Activated B cell treated with CpG ODN at 0.5 μM for 24 hours (primary cell): ENCODE measurements at regions not wholly inside any gene's neighbourhood (a gene's known extent, or its start where the extent isn't known, plus 50 kb on each side); places are given as distances from the start of the nearest gene placed in this dataset.

Experiments
- ATAC-seq: fragments of 200-7000 bp; cut with Tn5 transposase; one replicate; pipeline ENCODE4 v1.10.0; 2021; ENCODE audit warnings: low read depth, mild to moderate bottlenecking, moderate library complexity
- CTCF ChIA-PET: fragments of 350-600 bp; sonication (Branson Sonifier 250); formaldehyde crosslinking; loops from one replicate; lab custom pipeline; 2021; ENCODE audit warnings: antibody characterized with exemption; lab: Charles Lee
- POLR2A ChIA-PET: fragments of 350-600 bp; sonication (Branson Sonifier 250); formaldehyde crosslinking; loops from one replicate; lab custom pipeline; 2021; ENCODE audit warnings: antibody characterized with exemption; lab: Charles Lee
- DNase-seq: peaks from one replicate; pipeline ENCODE4 v3.0.0; 2022
- H3K27ac Mint-ChIP-seq: one replicate; pipeline ENCODE4 v1.8.0; 2020; ENCODE audit warnings: mixed read lengths
- H3K27me3 Mint-ChIP-seq: one replicate; pipeline ENCODE4 v1.8.0; 2021; ENCODE audit warnings: mixed read lengths
- H3K36me3 Mint-ChIP-seq: one replicate; pipeline ENCODE4 v1.8.0; 2021; ENCODE audit warnings: low read depth, mixed read lengths
- H3K4me1 Mint-ChIP-seq: one replicate; pipeline ENCODE4 v1.8.0; 2021; ENCODE audit warnings: mixed read lengths
- H3K4me3 Mint-ChIP-seq: one replicate; pipeline ENCODE4 v1.8.0; 2020; ENCODE audit warnings: mild to moderate bottlenecking, mixed read lengths
- H3K9me3 Mint-ChIP-seq: one replicate; pipeline ENCODE4 v1.8.0; 2020; ENCODE audit warnings: mixed read lengths
- intact Hi-C: fragments of 100-400 bp; cut with micrococcal nuclease; formaldehyde crosslinking; loops from one replicate; pipeline ENCODE4 v1.15.1; 2024
- TF ChIP-seq, protein P1 (sequence below): fragments of 200-600 bp; IDR thresholded peaks from one replicate; pipeline ENCODE4 v1.8.0; 2022; ENCODE audit warnings: antibody characterized with exemption, mild to moderate bottlenecking

DNA sequence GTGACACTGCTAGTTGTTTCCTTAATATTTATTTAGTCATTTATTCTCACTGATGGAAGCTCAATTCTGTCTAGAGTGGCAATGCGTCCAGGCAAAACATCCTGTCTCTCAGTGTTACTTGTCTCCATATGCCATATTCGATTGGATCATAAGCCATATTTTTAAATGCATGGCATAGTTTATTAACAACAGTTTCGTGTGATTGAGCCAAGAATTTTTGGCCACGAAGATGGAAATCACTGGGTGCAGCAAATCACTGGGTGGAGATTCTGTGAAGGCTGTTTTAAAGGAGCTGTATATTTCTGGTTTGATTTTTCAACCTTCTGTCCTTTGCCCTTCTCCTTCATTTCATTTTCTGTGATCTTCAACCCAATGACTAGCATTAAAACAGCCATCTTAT lies 205.2 kb downstream of the JRKL start:
- DNase-seq (no peak), ATAC-seq (no peak)
- Mint-ChIP-seq H3K27me3 (no peaks in the 10 kb centered on the region), H3K36me3 (no peaks in the 10 kb centered on the region), H3K4me1 (no peaks in the 10 kb centered on the region), H3K27ac (no peak overlapping the region), H3K9me3 (no peaks in the 10 kb centered on the region), H3K4me3 (no peak overlapping the region)
- CTCF ChIA-PET = no interaction called here
- POLR2A ChIA-PET = no interaction called here
- TF ChIP-seq, protein P1, sequence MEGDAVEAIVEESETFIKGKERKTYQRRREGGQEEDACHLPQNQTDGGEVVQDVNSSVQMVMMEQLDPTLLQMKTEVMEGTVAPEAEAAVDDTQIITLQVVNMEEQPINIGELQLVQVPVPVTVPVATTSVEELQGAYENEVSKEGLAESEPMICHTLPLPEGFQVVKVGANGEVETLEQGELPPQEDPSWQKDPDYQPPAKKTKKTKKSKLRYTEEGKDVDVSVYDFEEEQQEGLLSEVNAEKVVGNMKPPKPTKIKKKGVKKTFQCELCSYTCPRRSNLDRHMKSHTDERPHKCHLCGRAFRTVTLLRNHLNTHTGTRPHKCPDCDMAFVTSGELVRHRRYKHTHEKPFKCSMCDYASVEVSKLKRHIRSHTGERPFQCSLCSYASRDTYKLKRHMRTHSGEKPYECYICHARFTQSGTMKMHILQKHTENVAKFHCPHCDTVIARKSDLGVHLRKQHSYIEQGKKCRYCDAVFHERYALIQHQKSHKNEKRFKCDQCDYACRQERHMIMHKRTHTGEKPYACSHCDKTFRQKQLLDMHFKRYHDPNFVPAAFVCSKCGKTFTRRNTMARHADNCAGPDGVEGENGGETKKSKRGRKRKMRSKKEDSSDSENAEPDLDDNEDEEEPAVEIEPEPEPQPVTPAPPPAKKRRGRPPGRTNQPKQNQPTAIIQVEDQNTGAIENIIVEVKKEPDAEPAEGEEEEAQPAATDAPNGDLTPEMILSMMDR = no peak
- intact Hi-C loops = no loop called here

DNA sequence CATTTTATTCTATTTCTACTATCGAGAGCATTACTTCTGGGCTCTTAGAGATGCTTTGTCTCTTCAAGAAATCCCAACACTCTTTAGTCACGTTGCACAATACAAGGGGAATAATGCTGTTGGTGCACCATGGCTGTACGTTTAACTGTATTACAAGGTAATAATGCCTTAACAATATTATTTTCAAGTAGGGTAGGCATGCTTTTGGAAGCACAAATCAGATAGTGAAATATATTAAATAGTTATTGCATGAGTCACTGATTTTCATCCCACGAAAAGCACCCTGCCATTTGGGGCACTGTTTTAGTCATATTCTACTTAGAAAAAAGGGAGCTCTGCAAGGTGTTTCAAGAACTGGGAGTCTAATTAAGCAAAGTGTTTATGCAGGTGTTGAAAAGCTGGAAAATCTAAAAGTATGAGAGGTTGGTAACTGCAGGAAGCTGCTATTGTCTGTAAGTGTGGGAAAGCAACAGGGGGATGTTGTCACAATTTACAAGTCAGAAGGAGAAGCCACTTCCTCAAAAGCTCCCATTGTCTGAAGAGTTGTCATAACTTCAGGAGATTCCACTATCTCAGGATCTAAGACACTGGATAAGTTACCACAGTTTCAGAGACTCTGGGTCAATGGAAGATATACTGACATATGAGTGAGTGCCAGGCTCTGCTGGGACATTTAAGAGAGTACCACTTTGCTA lies 218.2 kb downstream of the JRKL start:
- CTCF ChIA-PET = no interaction called here
- Mint-ChIP-seq H3K27me3 (no peaks in the 10 kb centered on the region), H3K36me3 (no peaks in the 10 kb centered on the region), H3K9me3 (peaks cover 7% of the 10 kb centered on the region), H3K27ac (no peak overlapping the region), H3K4me3 (no peak overlapping the region), H3K4me1 (no peaks in the 10 kb centered on the region)
- intact Hi-C loops = no loop called here
- TF ChIP-seq, protein P1 = no peak
- ATAC-seq = no peak
- no peak for DNase-seq
- POLR2A ChIA-PET = no interaction called here

DNA sequence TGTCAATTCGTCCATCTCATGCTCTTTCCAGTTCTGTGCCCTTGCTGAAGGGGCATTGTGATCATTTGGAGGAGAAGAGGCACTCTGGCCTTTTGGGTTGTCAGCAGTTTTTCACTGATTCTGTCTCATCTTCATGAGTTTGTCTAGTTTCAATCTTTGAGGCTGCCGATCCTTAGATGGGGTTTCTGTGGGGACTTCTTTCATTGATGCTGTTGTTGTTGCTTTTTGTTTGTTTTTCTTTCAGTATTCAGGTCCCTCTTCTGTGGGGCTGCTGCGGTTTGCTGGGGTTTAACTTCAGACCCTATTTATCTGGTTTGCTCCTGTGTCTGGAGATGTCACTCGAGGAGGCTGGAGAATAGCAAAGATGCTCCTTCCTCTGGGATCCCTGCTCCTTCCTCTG lies 224.3 kb downstream of the JRKL start:
- intact Hi-C loops = no loop called here
- Mint-ChIP-seq H3K4me1 (no peaks in the 10 kb centered on the region), H3K27me3 (no peaks in the 10 kb centered on the region), H3K27ac (no peak overlapping the region), H3K4me3 (no peak overlapping the region), H3K9me3 (peaks cover 7% of the 10 kb centered on the region), H3K36me3 (no peaks in the 10 kb centered on the region)
- TF ChIP-seq, protein P1 = no peak
- DNase-seq = no peak
- POLR2A ChIA-PET = no interaction called here
- CTCF ChIA-PET = no interaction called here
- ATAC-seq = no peak

DNA sequence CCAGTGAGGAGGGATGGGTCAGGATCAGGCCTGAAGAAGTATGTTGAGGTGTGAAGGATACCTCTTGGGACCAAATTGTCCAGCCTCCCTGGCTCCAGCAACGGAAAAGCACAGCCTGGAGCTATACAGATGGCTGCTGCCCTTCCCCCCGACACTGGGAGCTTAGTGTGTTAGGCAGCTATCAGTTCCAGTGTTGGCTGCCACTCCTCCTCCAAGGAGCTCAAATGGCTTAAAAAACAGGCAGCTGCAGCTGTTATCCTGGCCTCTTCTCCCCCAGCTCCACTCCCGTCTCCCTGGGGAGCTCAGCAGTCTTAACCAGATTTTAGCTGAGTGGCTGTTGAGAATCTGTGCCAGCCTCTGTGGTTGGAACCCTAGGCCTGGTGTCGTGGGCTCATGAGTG lies 225.0 kb downstream of the JRKL start:
- TF ChIP-seq, protein P1 = no peak
- intact Hi-C loops = no loop called here
- Mint-ChIP-seq H3K9me3 (peaks cover 7% of the 10 kb centered on the region), H3K27me3 (no peaks in the 10 kb centered on the region), H3K4me3 (no peak overlapping the region), H3K27ac (no peak overlapping the region), H3K36me3 (no peaks in the 10 kb centered on the region), H3K4me1 (no peaks in the 10 kb centered on the region)
- DNase-seq (no peak), ATAC-seq (no peak)
- ChIA-PET POLR2A (no interaction called here), CTCF (no interaction called here)

DNA sequence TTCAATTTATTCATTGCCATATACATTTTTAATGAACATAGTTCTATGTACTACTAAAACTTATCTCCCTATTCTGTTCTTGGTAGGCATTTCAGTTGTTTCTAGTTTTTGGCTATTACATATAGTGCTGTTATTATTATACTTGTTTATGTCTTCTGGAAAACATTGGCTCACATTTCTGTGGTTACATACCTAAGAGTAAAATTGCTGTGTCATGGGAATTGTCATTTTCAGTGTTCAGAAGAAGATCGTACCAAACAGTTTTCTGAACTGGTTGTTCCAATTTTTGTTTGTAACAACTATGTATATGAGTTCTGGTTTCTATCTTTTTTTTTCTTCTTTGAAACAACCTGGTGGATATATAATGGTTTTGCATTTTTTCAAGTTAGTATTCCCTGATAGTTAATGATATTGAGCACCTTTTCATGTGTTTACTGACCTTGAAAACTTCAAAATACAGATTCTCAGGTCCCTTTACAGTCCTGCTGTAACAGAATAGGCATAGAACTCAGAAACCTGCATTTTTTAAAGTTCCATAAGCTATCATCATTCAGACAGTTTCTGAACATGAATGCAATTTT lies 230.7 kb downstream of the JRKL start:
- no peak overlapping the region for H3K4me3 Mint-ChIP-seq
- intact Hi-C loops = no loop called here

More for the DNA sequence above, 230.7 kb downstream of the JRKL start:
- ATAC-seq (no peak), DNase-seq (no peak)
- Mint-ChIP-seq H3K36me3 (no peaks in the 10 kb centered on the region), H3K9me3 (peaks cover under 1% of the 10 kb centered on the region), H3K27me3 (no peaks in the 10 kb centered on the region), H3K4me1 (no peaks in the 10 kb centered on the region), H3K27ac (no peak overlapping the region)
- TF ChIP-seq, protein P1 = no peak
- ChIA-PET POLR2A (no interaction called here), CTCF (no interaction called here)
